ENCODE measurements at regions not wholly inside any gene's neighbourhood (a gene's known extent, or its start where the extent isn't known, plus 50 kb on each side); places are given as distances from the start of the nearest gene placed in this dataset.

DNA sequence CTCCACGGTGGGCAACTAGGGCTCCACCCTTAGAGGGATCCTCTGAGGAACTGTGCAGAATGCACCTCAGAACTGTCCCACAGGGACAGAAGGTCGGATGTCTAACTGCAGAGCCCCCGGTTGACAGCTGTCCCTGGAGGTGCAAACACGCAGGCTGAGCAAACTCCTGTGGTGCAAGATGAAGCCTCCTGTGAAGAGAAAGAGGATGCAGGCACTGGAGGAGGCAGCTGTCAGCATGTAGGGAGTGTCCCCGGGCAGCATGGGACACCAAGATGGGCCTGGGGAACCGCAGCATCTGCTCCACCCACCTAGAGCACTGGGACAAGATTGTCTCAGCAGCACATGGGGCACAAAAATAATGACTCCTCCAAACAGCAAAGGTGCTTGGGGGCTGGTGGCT is 258.9 kb downstream of the ABHD5 start:
- TF ChIP-seq GATA2 (IDR thresholded peaks at IDR 0.05; ENCODE audit: low read depth, low read length) (no peak), GATA3 (IDR thresholded peaks at IDR 0.05; ENCODE audit: low read depth, low read length) (no peak)

DNA sequence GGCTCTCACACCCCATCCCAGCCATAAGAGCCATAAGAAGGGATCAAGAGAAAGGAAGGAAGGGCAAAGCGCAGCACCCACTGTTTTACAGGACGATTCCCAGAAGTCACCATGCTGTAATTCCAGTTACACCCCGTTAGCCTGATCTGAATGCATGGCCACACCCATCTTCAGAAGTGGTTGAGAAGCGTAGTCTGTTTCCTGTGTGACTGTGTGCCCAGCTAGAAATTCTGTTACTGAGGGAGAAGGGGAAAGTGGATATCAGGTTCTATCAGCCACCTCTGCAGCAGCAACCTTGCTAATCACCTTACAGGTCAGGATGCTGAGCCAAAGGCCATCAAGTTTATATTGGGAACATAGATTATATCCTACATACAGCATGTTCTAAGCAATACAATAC is 260.0 kb downstream of the ABHD5 start:
- TF ChIP-seq GATA3 (IDR thresholded peaks at IDR 0.05; ENCODE audit: low read depth, low read length) = no peak
- TF ChIP-seq GATA2 (IDR thresholded peaks at IDR 0.05; ENCODE audit: low read depth, low read length) = no peak

DNA sequence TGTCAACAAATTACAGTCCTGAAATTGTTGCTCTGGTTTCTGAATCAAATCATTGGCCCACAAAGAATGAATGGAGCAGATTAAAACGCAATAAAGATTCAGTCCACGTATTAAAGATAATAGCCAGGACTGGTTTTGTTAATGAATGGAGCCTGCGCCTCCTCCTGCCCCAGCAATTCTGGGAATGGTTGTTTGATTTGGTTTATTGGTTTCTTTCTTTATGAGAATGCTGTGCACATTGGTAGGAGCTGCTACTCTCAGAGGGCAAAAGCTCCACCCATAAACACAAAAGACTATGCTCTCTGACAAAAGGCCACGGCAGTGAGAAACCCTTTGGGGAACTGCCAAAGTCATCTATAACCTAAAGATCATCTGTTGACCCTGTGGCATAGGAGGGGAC is 261.1 kb downstream of the ABHD5 start:
- TF ChIP-seq GATA3 (IDR thresholded peaks at IDR 0.05; ENCODE audit: low read depth, low read length) = no peak
- no peak for TF ChIP-seq GATA2 (IDR thresholded peaks at IDR 0.05; ENCODE audit: low read depth, low read length)

DNA sequence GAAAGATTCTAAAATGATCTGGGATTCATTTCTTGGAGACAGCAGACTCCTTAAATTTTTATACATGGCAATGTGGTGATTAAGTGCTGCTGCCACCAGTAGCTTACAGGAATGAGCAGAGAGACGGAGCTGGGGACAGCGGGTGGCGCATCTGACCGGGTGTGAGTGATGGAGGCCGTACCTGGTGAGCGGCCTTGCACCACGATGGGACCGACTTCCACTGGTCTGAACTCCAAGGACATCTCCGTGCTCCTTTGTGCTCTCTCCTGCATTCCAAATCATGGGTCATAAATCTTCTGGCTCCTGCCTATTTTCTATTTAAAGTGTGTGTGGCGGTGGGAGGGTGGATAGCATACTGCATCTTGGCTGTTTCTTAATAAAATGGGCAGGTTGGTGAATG is 262.6 kb downstream of the ABHD5 start:
- TF ChIP-seq GATA2 (IDR thresholded peaks at IDR 0.05; ENCODE audit: low read depth, low read length) = no peak
- no peak for TF ChIP-seq GATA3 (IDR thresholded peaks at IDR 0.05; ENCODE audit: low read depth, low read length)

DNA sequence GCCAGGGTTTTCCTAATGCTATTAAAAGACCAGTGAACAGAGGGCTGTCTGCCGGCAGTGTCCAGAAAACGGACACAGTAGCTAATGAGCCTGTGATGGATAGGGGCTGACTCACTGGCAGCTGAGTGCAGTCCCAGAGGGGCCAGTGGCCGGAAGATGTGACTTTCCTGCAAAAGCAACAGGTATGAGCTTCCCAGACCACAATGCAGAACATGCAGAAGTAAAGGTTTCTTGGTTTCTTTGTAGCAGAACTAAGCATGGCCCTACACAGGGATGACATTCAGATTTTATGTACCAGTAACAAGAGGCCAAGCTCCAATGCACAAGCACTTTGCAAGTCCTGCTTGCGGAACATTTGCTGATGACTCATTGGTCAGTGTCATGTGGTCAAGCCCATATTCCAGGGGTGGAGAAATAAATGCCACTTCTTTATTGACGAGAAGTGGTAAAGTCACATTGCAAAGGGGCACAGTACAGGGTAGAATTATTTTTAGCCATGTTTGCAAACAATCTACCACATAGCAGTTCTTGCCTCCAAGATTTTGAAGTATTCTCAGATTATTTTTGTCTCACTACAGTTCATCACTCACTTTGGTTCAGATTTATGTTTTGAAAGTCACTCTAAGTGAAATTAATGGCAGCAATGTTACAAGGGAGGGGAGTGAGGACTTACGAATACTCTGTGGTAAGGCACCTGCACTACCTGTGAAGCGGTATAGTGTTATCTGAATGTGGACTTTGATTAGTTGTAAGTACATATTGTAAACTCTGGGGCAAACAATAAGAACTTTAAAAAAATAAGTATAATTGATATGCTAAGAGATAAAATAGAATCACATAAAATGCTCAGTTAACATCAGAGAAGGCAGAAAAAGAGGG is 263.3 kb downstream of the ABHD5 start:
- TF ChIP-seq GATA3 (IDR thresholded peaks at IDR 0.05; ENCODE audit: low read depth, low read length) (no peak), GATA2 (IDR thresholded peaks at IDR 0.05; ENCODE audit: low read depth, low read length) (no peak)

DNA sequence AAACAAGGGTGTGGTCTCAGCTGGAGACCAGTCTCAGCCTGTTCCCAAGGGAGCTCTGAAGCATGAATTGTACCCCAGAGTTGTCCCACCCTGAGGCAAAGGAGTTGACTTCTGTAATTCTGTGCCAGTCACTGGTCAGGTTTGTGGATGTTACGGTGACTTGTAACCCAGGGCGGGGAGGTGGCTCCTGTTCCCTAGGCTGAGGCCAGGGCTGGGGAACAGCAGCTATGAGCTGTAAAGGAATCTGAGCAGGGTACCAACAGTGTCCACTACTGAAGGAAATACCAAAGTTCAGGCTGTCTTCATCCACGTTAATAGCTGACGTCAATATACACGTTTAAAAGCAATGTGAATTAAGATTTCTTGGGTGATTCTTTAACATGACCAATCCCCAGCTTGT is 266.2 kb downstream of the ABHD5 start:
- TF ChIP-seq GATA3 (IDR thresholded peaks at IDR 0.05; ENCODE audit: low read depth, low read length) (no peak), GATA2 (IDR thresholded peaks at IDR 0.05; ENCODE audit: low read depth, low read length) (no peak)

DNA sequence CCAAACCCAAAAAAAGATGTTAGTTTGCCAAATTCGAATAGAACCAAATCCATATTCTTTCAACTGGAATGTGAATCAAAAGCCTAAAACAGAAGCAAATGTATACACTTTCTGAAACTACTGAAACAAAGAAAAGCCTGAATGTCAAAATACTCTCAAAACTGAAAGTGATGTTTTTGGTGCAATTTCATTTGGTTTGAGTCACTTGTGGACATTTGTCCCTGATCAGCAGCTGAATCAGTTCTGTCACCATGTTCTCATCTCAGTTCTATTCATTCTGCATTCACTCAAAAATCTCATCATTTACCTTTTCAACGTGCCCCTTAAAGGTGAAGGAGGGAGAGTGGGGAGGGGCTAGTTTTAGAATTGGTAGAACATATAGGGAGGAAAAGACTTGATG is 266.8 kb downstream of the ABHD5 start:
- TF ChIP-seq GATA2 (IDR thresholded peaks at IDR 0.05; ENCODE audit: low read depth, low read length) (no peak), GATA3 (IDR thresholded peaks at IDR 0.05; ENCODE audit: low read depth, low read length) (no peak)

DNA sequence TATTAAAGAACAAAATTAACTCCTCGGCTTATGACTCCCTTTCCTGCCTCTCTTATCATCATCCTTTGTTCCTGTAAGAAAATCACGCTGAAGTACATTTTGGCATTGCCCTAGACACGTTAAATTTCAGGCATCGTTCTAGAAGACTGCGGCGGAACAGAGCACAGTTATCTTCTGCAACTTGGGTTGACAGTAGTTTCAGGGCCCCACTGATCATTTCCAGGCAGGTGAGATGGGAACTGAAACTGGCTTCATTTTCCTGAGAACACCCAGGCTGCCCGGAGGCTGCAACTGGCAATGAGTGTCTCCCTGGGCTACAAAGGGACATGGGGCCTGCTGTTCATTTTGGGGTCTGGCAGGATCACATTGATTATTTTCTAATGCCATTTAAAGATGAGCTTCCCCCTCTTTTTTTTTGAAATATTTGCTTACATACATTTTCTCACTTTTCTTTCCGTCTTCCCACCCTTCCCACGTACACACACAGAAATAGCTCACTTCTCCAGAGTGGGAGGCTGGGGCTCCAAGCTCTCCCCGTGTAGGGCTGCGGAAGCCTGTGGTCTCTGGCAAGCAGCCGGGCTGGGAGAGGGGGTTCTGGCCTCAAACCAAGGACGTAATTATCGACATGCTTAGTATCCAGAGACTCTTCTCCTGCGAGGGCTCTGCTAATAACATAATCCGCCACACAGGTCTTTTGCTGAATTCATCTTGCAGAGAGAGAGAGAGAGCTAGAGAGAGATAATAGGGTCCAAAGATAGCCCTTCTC is 267.4 kb downstream of the ABHD5 start:
- TF ChIP-seq GATA3 (IDR thresholded peaks at IDR 0.05; ENCODE audit: low read depth, low read length) (no peak), GATA2 (IDR thresholded peaks at IDR 0.05; ENCODE audit: low read depth, low read length) (no peak)

DNA sequence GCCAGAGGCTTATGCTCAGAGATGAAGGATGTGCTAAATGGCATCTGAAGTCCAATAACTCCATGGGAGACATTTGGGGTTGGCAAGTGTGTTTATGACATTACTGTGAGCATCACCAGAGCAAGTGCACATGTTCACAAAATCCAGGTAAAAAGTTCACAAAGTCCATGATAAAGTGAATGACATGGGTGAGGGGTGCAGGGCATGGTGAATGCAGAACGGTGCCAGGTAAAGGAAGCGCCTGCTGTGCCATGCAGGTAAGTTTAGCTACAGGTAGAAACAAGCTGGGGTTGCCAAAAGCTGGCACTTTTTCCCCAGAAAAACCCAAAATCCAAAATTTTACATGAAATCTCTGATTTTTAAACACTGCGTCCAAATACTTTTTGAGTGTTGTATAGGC is 268.2 kb downstream of the ABHD5 start:
- TF ChIP-seq GATA2 (IDR thresholded peaks at IDR 0.05; ENCODE audit: low read depth, low read length) (no peak), GATA3 (IDR thresholded peaks at IDR 0.05; ENCODE audit: low read depth, low read length) (no peak)

DNA sequence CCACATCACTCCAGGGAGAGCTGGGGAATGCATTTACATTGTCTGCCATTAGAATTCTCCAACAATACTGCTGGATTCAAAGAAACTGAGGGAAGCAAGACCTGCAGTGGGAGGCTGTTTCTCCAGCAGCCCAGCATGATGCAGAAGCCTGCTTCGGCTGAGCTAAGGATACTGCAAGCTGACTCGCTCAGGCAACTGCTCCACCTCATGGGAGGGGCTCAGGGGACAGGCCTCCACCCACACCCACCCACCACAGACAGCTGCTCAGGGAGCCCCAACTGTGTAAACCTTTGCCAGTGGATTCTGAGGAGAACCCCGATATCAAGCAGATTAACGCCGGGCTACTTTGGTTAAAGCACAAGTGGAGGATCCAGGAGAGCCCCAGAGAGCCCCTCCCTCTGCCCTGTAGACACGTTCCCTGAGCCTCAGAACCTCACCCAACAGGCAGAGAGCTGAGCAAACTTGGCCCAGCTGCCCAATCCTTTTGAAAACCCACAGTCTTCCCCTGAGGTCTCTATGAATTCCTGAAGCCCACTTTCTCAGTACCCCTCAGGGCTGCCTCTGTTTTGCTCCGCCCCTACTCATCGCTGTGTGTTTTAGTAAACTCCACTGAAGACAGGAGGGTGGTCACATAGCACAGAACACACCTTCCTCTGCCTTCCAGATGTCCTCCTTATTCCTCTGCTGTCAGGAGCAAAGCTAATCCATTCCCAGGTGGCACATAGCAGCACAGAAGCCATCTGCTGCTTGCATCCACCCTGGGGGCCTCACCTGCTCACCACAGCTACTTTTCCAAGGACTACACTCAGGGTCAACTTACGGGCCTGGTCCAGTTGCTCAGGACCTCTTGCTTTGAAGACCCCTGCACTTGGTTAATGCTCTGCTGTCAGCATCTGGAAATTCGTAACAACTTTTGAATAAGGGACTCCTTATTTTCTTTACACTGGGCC is 269.0 kb downstream of the ABHD5 start:
- no peak for TF ChIP-seq GATA3 (IDR thresholded peaks at IDR 0.05; ENCODE audit: low read depth, low read length)
- TF ChIP-seq GATA2 (IDR thresholded peaks at IDR 0.05; ENCODE audit: low read depth, low read length) = no peak

DNA sequence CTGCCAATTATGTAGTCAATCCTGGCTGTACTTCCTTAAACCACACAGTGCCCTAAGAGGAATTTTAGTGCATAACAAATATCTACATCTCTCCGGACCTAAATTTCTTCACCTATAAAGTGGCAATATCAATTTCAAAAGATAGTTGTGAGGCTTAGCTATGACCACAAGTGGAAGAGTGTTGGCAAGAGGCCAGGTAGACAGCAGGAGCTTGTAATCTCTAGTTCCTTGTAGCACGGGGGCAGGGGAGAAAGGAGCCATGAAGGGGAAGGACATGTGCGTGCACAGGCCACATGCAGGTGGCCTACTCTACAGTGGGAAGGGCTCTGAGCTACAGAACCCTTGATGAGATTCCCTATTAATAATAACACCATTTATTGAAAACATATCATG is 269.7 kb downstream of the ABHD5 start:
- no peak for TF ChIP-seq GATA3 (IDR thresholded peaks at IDR 0.05; ENCODE audit: low read depth, low read length)
- TF ChIP-seq GATA2 (IDR thresholded peaks at IDR 0.05; ENCODE audit: low read depth, low read length) = no peak

DNA sequence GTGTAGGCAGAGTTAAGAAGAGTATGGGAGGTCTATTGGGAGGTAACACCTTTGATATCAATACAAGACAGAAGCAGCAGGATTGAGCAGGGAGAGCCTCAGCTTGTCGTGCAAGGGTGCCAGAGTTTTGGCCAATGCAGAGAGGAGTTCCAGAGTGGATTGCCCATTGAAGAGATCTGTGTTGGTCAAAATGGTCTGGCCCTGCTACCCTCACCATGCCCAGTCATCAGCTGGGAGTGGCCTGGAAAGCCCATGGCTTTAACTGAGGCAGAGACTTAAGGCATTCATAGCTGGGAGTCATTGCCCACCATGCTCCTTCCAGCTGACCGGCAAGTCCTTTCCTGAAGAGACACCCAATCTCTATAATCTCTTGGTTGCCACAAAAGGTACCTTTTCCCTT is 271.3 kb downstream of the ABHD5 start:
- TF ChIP-seq GATA3 (IDR thresholded peaks at IDR 0.05; ENCODE audit: low read depth, low read length) (no peak), GATA2 (IDR thresholded peaks at IDR 0.05; ENCODE audit: low read depth, low read length) (no peak)

DNA sequence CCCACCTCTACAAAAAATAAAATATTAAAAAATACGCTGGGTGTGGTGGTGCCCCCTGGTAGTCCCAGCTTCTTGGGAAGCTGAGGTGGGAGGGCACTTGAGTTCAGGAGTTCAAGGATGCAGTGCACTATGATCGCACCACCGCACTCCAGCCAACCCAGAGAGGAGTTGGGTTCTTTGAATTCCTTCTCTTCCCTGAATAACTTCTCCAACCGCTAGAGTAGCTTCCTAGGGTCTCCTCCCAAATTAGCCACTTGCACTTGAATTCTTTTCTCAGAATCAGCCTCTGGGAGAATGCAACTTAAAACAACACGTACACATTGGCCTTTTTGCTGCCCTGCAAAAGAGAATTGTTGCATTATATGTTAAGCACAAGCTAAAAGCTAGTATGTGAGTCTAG is 272.5 kb downstream of the ABHD5 start:
- TF ChIP-seq GATA2 (IDR thresholded peaks at IDR 0.05; ENCODE audit: low read depth, low read length) = no peak
- no peak for TF ChIP-seq GATA3 (IDR thresholded peaks at IDR 0.05; ENCODE audit: low read depth, low read length)

DNA sequence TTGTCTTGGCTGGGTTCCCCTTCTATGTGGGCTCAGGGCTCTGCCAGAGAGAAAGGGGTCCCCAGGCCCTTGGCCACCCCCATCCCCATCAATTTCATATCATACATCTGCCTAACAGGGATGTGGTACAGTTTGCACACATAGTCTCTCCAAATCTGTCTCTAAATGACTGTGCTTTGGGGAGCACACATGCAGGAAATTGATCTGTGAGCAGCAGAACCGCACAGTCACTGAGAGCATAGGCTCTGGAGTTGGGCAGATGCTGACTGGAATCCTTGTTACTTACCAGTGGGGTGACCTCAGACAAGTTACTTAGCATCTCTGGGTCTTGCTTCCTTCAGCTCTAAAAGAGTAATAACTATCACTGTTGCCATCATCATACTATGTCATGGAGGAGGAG is 273.9 kb downstream of the ABHD5 start:
- TF ChIP-seq GATA2 (IDR thresholded peaks at IDR 0.05; ENCODE audit: low read depth, low read length) (no peak), GATA3 (IDR thresholded peaks at IDR 0.05; ENCODE audit: low read depth, low read length) (no peak)

Data from SH-SY5Y (cell line).